ENCODE measurements at regions not wholly inside any gene's neighbourhood (a gene's known extent, or its start where the extent isn't known, plus 50 kb on each side); places are given as distances from the start of the nearest gene placed in this dataset.

DNA sequence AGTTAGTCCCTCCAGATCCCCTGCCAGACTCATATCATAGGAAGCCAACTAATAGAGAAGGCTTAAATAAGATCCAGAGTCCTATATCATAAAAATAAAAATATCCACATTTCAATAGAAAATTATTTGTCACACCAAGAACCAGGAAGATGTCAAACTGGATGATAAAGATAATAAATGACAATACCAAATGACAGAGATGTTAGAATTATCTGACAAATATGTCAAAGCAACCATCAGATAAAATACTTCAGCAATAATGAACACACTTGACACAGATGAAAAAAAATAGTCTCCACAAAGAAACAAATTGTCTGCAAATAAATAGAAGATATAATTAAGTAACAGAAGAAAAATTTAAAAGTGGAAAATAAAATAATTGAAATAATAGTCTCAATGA is 300.7 kb upstream of the FTMT start:
- no peak for FAIRE-seq
- no peak for ATAC-seq
- TF ChIP-seq HOXB5 (CRISPR knock-in tag; IDR thresholded peaks at IDR 0.05) (no peak), RNF2 (IDR thresholded peaks at IDR 0.05; ENCODE audit: borderline replicate concordance, low read depth) (no peak), CBX8 (IDR thresholded peaks at IDR 0.05) (no peak), CEBPB (IDR thresholded peaks at IDR 0.05) (no peak), TFCP2L1 (CRISPR knock-in tag; IDR thresholded peaks at IDR 0.05) (no peak), CHD4 (IDR thresholded peaks at IDR 0.05; ENCODE audit: borderline replicate concordance) (no peak), MAZ (IDR thresholded peaks at IDR 0.05; ENCODE audit: borderline replicate concordance, low read depth, low read length) (no peak), HDAC2 (IDR thresholded peaks at IDR 0.05) (no peak), SREBF2 (IDR thresholded peaks at IDR 0.05) (no peak), RCOR1 (IDR thresholded peaks at IDR 0.05; ENCODE audit: low read depth, low read length) (no peak), TP53 (CRISPR knock-in tag; IDR thresholded peaks at IDR 0.05) (no peak), EHMT2 (IDR thresholded peaks at IDR 0.05; ENCODE audit: low read depth) (no peak), POLR2A (IDR thresholded peaks at IDR 0.05; ENCODE audit: low read length) (no peak), FOXS1 (CRISPR knock-in tag; IDR thresholded peaks at IDR 0.05) (no peak)
- TF ChIP-seq, protein P1, sequence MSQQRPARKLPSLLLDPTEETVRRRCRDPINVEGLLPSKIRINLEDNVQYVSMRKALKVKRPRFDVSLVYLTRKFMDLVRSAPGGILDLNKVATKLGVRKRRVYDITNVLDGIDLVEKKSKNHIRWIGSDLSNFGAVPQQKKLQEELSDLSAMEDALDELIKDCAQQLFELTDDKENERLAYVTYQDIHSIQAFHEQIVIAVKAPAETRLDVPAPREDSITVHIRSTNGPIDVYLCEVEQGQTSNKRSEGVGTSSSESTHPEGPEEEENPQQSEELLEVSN (IDR thresholded peaks at IDR 0.05; ENCODE audit: borderline replicate concordance, low read depth), result no peak
- TF ChIP-seq, protein P2, sequence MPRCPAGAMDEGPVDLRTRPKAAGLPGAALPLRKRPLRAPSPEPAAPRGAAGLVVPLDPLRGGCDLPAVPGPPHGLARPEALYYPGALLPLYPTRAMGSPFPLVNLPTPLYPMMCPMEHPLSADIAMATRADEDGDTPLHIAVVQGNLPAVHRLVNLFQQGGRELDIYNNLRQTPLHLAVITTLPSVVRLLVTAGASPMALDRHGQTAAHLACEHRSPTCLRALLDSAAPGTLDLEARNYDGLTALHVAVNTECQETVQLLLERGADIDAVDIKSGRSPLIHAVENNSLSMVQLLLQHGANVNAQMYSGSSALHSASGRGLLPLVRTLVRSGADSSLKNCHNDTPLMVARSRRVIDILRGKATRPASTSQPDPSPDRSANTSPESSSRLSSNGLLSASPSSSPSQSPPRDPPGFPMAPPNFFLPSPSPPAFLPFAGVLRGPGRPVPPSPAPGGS (IDR thresholded peaks at IDR 0.05), result no peak
- TF ChIP-seq, protein P3, sequence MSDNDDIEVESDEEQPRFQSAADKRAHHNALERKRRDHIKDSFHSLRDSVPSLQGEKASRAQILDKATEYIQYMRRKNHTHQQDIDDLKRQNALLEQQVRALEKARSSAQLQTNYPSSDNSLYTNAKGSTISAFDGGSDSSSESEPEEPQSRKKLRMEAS (IDR thresholded peaks at IDR 0.05), result no peak
- ChIA-PET CTCF (no interaction called here), POLR2A (no interaction called here)
- no peak for DNase-seq (ENCODE audit: low read depth in 1 of 2, low spot score in 1 of 2)
- no peak overlapping the region for H3K27ac ChIP-seq
- no peak overlapping the region for H3K4me2 ChIP-seq
- H3K9me3 ChIP-seq, result no peaks in the 10 kb centered on the region
- no peaks in the 10 kb centered on the region for H3K4me1 ChIP-seq
- no peak overlapping the region for H3K4me3 ChIP-seq

DNA sequence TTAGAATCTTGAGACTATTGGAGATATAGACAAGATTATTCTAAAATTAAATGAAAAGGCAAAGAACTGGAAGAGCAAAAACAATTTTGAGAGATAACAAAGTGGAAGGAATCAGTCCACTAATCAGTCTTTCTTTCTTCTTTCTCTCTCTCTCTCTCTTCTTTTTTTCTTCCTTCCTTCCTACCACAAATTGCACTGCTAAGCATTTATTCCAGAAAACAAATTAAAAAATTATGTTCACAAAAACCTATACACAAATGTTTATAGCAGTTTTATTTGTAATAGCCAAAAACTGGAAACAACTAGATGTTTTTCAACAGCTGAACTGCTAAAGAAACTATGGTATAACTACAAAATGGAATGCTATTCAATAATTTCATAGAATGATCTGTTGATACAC is 291.9 kb upstream of the FTMT start:
- DNase-seq (ENCODE audit: low read depth in 1 of 2, low spot score in 1 of 2), result no peak
- POLR2A ChIA-PET, result no interaction called here
- FAIRE-seq, result no peak
- no peaks in the 10 kb centered on the region for H3K9me3 ChIP-seq
- H3K4me2 ChIP-seq, result no peak overlapping the region
- ATAC-seq, result no peak
- no peak overlapping the region for H3K27ac ChIP-seq
- peak; percentile 62 for TF ChIP-seq MAFK (IDR thresholded peaks at IDR 0.05; ENCODE audit: partially characterized antibody)
- TF ChIP-seq HOXA7 (CRISPR knock-in tag; IDR thresholded peaks at IDR 0.05), result no peak
- H3K4me1 ChIP-seq, result no peaks in the 10 kb centered on the region
- H3K4me3 ChIP-seq, result no peak overlapping the region
- CTCF ChIA-PET, result interaction anchor here (0.7 kb wide), 1 partner anchor 10 kb away, joined by 3 read pairs; no protein-coding TSS in a partner anchor

DNA sequence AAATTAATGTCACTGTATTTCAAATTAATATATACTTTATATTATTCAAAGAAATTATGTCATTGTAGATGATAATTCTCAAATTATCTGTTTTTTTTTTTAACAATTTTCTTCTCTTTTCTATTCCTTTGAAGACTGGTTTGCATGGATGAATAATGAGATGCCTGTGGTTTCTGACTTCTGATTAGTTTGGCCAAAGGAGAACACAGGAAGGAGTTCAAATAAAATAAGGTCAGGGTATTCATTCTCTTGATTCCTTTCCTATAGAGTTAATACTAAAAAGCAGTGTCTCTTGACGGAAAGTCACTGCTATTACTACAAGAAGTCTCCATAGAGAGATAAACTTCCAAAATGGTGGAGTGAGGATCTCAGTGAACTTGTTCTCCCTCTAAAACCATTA is 279.6 kb upstream of the FTMT start:
- no peak for DNase-seq (ENCODE audit: low read depth in 1 of 2, low spot score in 1 of 2)
- FAIRE-seq, result no peak
- Histone ChIP-seq H3K4me1 (no peaks in the 10 kb centered on the region), H3K9me3 (no peaks in the 10 kb centered on the region), H3K27ac (no peak overlapping the region), H3K4me3 (no peak overlapping the region), H3K4me2 (no peak overlapping the region)
- 69% methylated on average over 1 of the region's 1 CpG for whole genome bisulfite sequencing (ENCODE audit: missing lambda C conversion rate)
- POLR2A ChIA-PET, result no interaction called here
- TF ChIP-seq KDM5A (IDR thresholded peaks at IDR 0.05), result no peak
- TF ChIP-seq, protein P4, sequence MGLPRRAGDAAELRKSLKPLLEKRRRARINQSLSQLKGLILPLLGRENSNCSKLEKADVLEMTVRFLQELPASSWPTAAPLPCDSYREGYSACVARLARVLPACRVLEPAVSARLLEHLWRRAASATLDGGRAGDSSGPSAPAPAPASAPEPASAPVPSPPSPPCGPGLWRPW (IDR thresholded peaks at IDR 0.05), result no peak
- TF ChIP-seq RARB (CRISPR knock-in tag; IDR thresholded peaks at IDR 0.05), result no peak
- TF ChIP-seq, protein P5, sequence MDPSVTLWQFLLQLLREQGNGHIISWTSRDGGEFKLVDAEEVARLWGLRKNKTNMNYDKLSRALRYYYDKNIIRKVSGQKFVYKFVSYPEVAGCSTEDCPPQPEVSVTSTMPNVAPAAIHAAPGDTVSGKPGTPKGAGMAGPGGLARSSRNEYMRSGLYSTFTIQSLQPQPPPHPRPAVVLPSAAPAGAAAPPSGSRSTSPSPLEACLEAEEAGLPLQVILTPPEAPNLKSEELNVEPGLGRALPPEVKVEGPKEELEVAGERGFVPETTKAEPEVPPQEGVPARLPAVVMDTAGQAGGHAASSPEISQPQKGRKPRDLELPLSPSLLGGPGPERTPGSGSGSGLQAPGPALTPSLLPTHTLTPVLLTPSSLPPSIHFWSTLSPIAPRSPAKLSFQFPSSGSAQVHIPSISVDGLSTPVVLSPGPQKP (IDR thresholded peaks at IDR 0.05; ENCODE audit: low read depth, low read length), result no peak
- TF ChIP-seq, protein P6, sequence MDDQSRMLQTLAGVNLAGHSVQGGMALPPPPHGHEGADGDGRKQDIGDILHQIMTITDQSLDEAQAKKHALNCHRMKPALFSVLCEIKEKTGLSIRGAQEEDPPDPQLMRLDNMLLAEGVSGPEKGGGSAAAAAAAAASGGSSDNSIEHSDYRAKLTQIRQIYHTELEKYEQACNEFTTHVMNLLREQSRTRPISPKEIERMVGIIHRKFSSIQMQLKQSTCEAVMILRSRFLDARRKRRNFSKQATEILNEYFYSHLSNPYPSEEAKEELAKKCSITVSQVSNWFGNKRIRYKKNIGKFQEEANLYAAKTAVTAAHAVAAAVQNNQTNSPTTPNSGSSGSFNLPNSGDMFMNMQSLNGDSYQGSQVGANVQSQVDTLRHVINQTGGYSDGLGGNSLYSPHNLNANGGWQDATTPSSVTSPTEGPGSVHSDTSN (IDR thresholded peaks at IDR 0.05), result no peak
- no peak for TF ChIP-seq EHF (CRISPR knock-in tag; IDR thresholded peaks at IDR 0.05)
- TF ChIP-seq TP53 (CRISPR knock-in tag; IDR thresholded peaks at IDR 0.05), result no peak
- TF ChIP-seq EP300 (IDR thresholded peaks at IDR 0.05), result no peak
- TF ChIP-seq, protein P3 (IDR thresholded peaks at IDR 0.05), result no peak
- TF ChIP-seq, protein P7, sequence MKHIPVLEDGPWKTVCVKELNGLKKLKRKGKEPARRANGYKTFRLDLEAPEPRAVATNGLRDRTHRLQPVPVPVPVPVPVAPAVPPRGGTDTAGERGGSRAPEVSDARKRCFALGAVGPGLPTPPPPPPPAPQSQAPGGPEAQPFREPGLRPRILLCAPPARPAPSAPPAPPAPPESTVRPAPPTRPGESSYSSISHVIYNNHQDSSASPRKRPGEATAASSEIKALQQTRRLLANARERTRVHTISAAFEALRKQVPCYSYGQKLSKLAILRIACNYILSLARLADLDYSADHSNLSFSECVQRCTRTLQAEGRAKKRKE (CRISPR knock-in tag; IDR thresholded peaks at IDR 0.05; ENCODE audit: low read depth), result no peak
- no peak for TF ChIP-seq HOXB13 (CRISPR knock-in tag; IDR thresholded peaks at IDR 0.05; ENCODE audit: low read depth)
- TF ChIP-seq RCOR1 (IDR thresholded peaks at IDR 0.05; ENCODE audit: low read depth, low read length), result no peak
- TF ChIP-seq JUN (IDR thresholded peaks at IDR 0.05), result no peak
- TF ChIP-seq, protein P1 (IDR thresholded peaks at IDR 0.05; ENCODE audit: borderline replicate concordance, low read depth), result no peak
- TF ChIP-seq ZNF302 (CRISPR knock-in tag; IDR thresholded peaks at IDR 0.05), result no peak
- TF ChIP-seq, protein P8, sequence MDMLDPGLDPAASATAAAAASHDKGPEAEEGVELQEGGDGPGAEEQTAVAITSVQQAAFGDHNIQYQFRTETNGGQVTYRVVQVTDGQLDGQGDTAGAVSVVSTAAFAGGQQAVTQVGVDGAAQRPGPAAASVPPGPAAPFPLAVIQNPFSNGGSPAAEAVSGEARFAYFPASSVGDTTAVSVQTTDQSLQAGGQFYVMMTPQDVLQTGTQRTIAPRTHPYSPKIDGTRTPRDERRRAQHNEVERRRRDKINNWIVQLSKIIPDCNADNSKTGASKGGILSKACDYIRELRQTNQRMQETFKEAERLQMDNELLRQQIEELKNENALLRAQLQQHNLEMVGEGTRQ (IDR thresholded peaks at IDR 0.05), result no peak
- ATAC-seq, result no peak
- CTCF ChIA-PET, result no interaction called here
